ENCODE measurements at regions not wholly inside any gene's neighbourhood (a gene's known extent, or its start where the extent isn't known, plus 50 kb on each side); places are given as distances from the start of the nearest gene placed in this dataset.

DNA sequence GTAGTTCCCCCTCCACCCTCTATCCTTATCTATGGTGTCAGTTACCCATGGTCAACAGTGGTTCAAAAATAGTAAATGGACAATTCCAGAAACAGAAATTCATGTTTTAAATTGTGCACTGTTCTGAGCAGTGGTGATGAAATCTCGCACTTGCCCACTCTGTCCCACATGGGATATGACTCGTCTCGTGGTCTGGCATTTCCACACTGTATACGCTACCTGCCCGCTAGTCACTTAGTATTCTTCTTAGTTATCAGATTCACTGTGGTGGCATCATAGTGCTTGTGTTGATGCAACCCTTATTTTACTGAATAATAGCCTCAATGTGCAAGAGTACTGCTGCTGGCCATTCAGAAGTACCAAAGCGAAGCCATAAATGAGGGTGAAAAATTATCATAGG is 507.0 kb downstream of the SNAPC1 start:
- TF ChIP-seq, protein P1, sequence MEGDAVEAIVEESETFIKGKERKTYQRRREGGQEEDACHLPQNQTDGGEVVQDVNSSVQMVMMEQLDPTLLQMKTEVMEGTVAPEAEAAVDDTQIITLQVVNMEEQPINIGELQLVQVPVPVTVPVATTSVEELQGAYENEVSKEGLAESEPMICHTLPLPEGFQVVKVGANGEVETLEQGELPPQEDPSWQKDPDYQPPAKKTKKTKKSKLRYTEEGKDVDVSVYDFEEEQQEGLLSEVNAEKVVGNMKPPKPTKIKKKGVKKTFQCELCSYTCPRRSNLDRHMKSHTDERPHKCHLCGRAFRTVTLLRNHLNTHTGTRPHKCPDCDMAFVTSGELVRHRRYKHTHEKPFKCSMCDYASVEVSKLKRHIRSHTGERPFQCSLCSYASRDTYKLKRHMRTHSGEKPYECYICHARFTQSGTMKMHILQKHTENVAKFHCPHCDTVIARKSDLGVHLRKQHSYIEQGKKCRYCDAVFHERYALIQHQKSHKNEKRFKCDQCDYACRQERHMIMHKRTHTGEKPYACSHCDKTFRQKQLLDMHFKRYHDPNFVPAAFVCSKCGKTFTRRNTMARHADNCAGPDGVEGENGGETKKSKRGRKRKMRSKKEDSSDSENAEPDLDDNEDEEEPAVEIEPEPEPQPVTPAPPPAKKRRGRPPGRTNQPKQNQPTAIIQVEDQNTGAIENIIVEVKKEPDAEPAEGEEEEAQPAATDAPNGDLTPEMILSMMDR (IDR thresholded peaks at IDR 0.05), result no peak
- TF ChIP-seq ZFX (IDR thresholded peaks at IDR 0.05; ENCODE audit: borderline replicate concordance), result no peak

Data from 22Rv1 (cell line).